ENCODE measurements at regions not wholly inside any gene's neighbourhood (a gene's known extent, or its start where the extent isn't known, plus 50 kb on each side); places are given as distances from the start of the nearest gene placed in this dataset.

DNA sequence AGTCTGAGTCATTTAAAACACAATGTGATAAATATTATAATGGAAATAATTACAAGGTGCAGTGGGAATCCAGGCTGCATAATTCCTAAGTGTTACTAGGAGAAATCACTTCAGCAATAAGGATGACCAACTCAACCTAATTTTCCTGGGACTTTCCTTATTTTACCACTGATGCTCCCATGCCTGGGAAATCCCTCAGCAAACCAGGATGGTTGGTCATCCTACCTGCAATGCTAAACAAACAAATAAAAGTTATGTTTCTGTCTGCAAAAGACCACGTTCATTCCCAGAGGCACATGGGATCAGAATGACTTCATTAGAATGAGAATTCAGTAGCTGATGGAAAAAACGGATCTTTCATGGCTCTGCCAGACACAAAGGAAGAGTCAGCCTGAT lies 130.8 kb upstream of the RAP1B start:
- no peak for TF ChIP-seq REST (IDR thresholded peaks at IDR 0.05; ENCODE audit: insufficient replicate concordance, low read depth)
- TF ChIP-seq CTCF (IDR thresholded peaks at IDR 0.05; ENCODE audit: insufficient read depth, low read length): no peak
- TF ChIP-seq GABPA (IDR thresholded peaks at IDR 0.05; ENCODE audit: low read depth): no peak
- no peak for TF ChIP-seq POLR2AphosphoS5 (IDR thresholded peaks at IDR 0.05; ENCODE audit: low read depth)
- no peak for TF ChIP-seq SPI1 (IDR thresholded peaks at IDR 0.05; ENCODE audit: borderline replicate concordance, low read depth)
- Histone ChIP-seq H3K27ac (replicated peaks) (no peak overlapping the region), H3K27me3 (ENCODE audit: insufficient read depth, poor library complexity, severe bottlenecking) (no peaks in the 10 kb centered on the region), H3K4me3 (replicated peaks; ENCODE audit: insufficient read depth, low read length) (no peak overlapping the region)
- DNase-seq (ENCODE audit: low read depth in 1 of 2, low spot score in 1 of 2): no peak

DNA sequence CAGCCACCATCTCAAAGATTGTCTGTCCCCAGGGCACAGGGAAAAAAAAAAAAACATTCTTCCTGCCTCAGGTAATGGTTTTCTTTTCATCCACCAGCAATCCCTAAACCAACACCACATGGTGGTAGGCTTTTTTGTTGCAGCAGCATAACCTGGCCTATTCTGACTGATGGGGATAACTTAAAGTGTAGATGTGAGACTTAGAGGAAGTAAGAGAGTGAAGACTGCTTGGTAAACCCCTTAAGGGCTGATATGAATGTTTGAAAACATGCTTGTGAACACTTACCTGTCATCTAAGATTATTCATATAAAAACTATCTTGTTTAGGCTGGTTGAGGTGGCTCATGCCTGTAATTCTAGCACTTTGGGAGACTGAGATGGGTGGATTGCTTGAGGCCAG lies 130.2 kb upstream of the RAP1B start:
- no peak for TF ChIP-seq REST (IDR thresholded peaks at IDR 0.05; ENCODE audit: insufficient replicate concordance, low read depth)
- no peak for DNase-seq (ENCODE audit: low read depth in 1 of 2, low spot score in 1 of 2)
- Histone ChIP-seq H3K27me3 (ENCODE audit: insufficient read depth, poor library complexity, severe bottlenecking) (no peaks in the 10 kb centered on the region), H3K27ac (replicated peaks) (no peak overlapping the region), H3K4me3 (replicated peaks; ENCODE audit: insufficient read depth, low read length) (no peak overlapping the region)

DNA sequence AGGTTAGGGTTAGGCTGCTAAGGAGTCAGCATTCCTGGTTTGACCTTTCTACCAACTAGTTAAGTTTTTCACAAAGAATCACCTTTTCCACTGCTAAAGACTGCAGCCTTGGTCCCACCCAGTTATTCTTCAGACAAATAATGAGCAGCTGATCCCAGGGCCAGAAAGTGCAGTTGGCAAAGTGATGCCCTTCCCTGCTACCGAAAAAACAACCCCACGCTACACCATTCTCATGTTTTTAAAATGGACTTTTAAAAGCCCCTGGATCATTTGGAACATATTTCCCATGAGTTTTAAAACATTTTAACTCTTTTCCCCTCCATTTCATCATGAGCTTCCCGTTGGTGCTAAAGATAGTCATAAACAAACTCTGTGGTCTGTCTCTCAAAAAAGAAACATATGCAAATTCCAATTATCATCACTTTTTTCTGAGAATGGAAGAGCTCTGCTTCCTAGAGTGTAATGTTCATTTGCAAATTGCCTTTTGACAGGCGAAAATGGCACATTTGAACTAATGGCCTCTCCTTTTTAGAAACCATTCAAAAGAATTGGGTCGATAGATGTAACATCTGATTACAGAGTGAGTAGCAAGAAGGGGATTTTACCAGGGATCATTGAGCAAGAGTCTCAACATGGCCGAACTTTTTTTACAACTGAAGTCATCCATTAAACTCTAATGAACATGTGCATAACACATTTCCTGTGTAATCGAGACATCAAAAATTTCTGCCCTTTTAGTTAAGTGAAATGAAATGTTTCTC lies 129.3 kb upstream of the RAP1B start:
- no peak for TF ChIP-seq REST (IDR thresholded peaks at IDR 0.05; ENCODE audit: insufficient replicate concordance, low read depth)
- Histone ChIP-seq H3K27ac (replicated peaks) (no peak overlapping the region), H3K27me3 (ENCODE audit: insufficient read depth, poor library complexity, severe bottlenecking) (no peaks in the 10 kb centered on the region), H3K4me3 (replicated peaks; ENCODE audit: insufficient read depth, low read length) (no peak overlapping the region)
- no peak for DNase-seq (ENCODE audit: low read depth in 1 of 2, low spot score in 1 of 2)

- H3K27me3 ChIP-seq (ENCODE audit: insufficient read depth, poor library complexity, severe bottlenecking): no peaks in the 10 kb centered on the region
- no peak overlapping the region for H3K27ac ChIP-seq (replicated peaks)
- no peak for DNase-seq (ENCODE audit: low read depth in 1 of 2, low spot score in 1 of 2)
- TF ChIP-seq REST (IDR thresholded peaks at IDR 0.05; ENCODE audit: insufficient replicate concordance, low read depth): no peak
- no peak overlapping the region for H3K4me3 ChIP-seq (replicated peaks; ENCODE audit: insufficient read depth, low read length)
These were observed 128.7 kb upstream of the RAP1B start for GRCh38 chr12:68482014-68482413.
